Neural progenitor cell (in vitro differentiated cells): ENCODE measurements at regions not wholly inside any gene's neighbourhood (a gene's known extent, or its start where the extent isn't known, plus 50 kb on each side); places are given as distances from the start of the nearest gene placed in this dataset.

Experiments
- DNase-seq: peaks from one replicate; pipeline ENCODE4 v3.0.0-alpha.2; 2016; ENCODE audit warnings: low spot score
- H2AFZ ChIP-seq: fragments of 200-600 bp; sonication (generic); replicated peaks from 2 replicates; pipeline ENCODE4 v1.6.1; 2016; ENCODE audit warnings: antibody characterized with exemption
- H3F3A ChIP-seq: fragments of 200-600 bp; sonication (generic); 2 replicates; pipeline ENCODE4 v1.6.1; 2016; ENCODE audit warnings: antibody characterized with exemption, low read depth
- H3K27ac ChIP-seq: fragments of 200-600 bp; sonication (generic); 2 replicates; pipeline ENCODE4 v1.5.1; 2016; ENCODE audit warnings: mild to moderate bottlenecking
- H3K27me3 ChIP-seq: fragments of 200-600 bp; sonication (generic); 2 replicates; pipeline ENCODE4 v1.6.1; 2016; ENCODE audit warnings: mild to moderate bottlenecking, moderate library complexity
- H3K36me3 ChIP-seq: fragments of 200-600 bp; sonication (generic); 2 replicates; pipeline ENCODE4 v1.5.1; 2016
- H3K4me1 ChIP-seq: fragments of 200-600 bp; sonication (generic); 2 replicates; pipeline ENCODE4 v1.6.1; 2016; ENCODE audit warnings: mixed run types
- H3K4me2 ChIP-seq: fragments of 200-600 bp; sonication (generic); 2 replicates; pipeline ENCODE4 v1.6.1; 2016
- H3K4me3 ChIP-seq: fragments of 200-600 bp; sonication (generic); 2 replicates; pipeline ENCODE4 v1.5.1; 2016
- H3K79me2 ChIP-seq: fragments of 200-600 bp; sonication (generic); 2 replicates; pipeline ENCODE4 v1.6.1; 2016; ENCODE audit warnings: low read depth
- H3K9ac ChIP-seq: fragments of 200-600 bp; sonication (generic); 2 replicates; pipeline ENCODE4 v1.6.1; 2016
- H3K9me3 ChIP-seq: fragments of 200-600 bp; sonication (generic); 2 replicates; pipeline ENCODE4 v1.5.1; 2016; ENCODE audit warnings: low read depth
- H4K20me1 ChIP-seq: fragments of 200-600 bp; sonication (generic); 2 replicates; pipeline ENCODE4 v1.6.1; 2016; ENCODE audit warnings: low read depth
- H3K27ac Mint-ChIP-seq: 3 replicates; pipeline ENCODE4 v1.8.0; 2021; ENCODE audit warnings: mixed read lengths
- H3K27me3 Mint-ChIP-seq: 2 replicates; pipeline ENCODE4 v1.8.0; 2022; ENCODE audit warnings: low read depth, mild to moderate bottlenecking, inconsistent platforms, moderate library complexity, mixed read lengths; ENCODE audit not compliant: insufficient read depth
- H3K36me3 Mint-ChIP-seq: 3 replicates; pipeline ENCODE4 v1.8.0; 2021; ENCODE audit warnings: mixed read lengths
- H3K4me1 Mint-ChIP-seq: 3 replicates; pipeline ENCODE4 v1.8.0; 2021; ENCODE audit warnings: mixed read lengths
- H3K4me3 Mint-ChIP-seq: 3 replicates; pipeline ENCODE4 v1.8.0; 2021; ENCODE audit warnings: mild to moderate bottlenecking, moderate library complexity, mixed read lengths
- H3K9me3 Mint-ChIP-seq: 3 replicates; pipeline ENCODE4 v1.8.0; 2020; ENCODE audit warnings: mixed read lengths
- EZH2 ChIP-seq: fragments of 200-600 bp; sonication (generic); IDR thresholded peaks from 2 replicates; pipeline ENCODE4 v1.6.1; 2017; ENCODE audit warnings: antibody characterized with exemption, mild to moderate bottlenecking, moderate library complexity
- EZH2phosphoT487 ChIP-seq: fragments of 200-600 bp; sonication (generic); IDR thresholded peaks from 2 replicates; pipeline ENCODE4 v1.6.1; 2017; ENCODE audit warnings: antibody characterized with exemption
- TF ChIP-seq, protein P1 (sequence below): fragments of 200-600 bp; sonication (generic); IDR thresholded peaks from 2 replicates; pipeline ENCODE4 v1.5.1; 2017; ENCODE audit warnings: antibody characterized with exemption, mild to moderate bottlenecking

DNA sequence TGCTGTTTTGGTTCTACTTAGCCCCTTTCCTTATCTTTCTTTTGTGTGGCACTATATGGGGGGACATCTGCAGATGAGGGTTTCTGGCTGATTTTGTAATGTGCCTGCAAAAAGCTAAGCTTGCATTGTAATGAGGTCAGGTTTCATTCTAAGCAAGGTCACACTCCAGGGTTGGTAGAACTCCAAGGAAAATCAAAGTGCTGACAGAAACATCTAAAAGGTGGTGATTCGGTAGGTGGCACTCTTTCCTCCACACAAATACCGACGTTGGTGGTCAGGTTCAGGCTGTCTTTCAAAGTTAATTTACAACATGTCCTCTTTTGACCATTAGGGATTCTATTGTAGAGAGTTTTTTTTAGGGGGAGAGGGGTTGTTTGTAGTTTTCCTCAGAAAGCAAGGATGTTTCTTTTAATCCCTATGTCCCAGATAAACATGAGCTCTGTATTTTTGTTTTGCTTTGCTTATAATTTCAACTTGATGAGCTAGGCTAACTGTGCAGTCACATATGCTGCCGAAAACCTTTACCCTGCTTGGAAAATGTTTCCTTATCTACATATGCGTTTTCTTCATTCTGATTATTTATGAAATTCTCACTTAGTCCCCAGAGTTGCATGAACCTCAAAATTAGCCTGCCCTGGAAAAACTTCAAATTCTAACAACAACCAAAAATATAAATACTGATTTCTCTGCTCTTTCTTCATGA is 434.2 kb downstream of the PPARGC1A start:
- Mint-ChIP-seq H3K9me3 (no peaks in the 10 kb centered on the region), H3K4me3 (no peak overlapping the region), H3K36me3 (no peaks in the 10 kb centered on the region), H3K4me1 (peaks cover 19% of the 10 kb centered on the region), H3K27ac (no peak overlapping the region), H3K27me3 (peaks cover 3% of the 10 kb centered on the region)
- no peak overlapping the region for H3K4me2 ChIP-seq
- H3K4me1 ChIP-seq = peaks cover 6% of the 10 kb centered on the region
- H4K20me1 ChIP-seq = no peaks in the 10 kb centered on the region
- H3K79me2 ChIP-seq = no peaks in the 10 kb centered on the region
- H3K27ac ChIP-seq = no peak overlapping the region
- no peaks in the 10 kb centered on the region for H3K36me3 ChIP-seq
- H3K9ac ChIP-seq = no peak overlapping the region
- no peak overlapping the region for H2AFZ ChIP-seq
- H3K27me3 ChIP-seq = no peaks in the 10 kb centered on the region
- H3F3A ChIP-seq = no peaks in the 10 kb centered on the region
- H3K9me3 ChIP-seq = no peaks in the 10 kb centered on the region
- peak; percentile 60 for DNase-seq
- H3K4me3 ChIP-seq = no peak overlapping the region
- TF ChIP-seq, protein P1, sequence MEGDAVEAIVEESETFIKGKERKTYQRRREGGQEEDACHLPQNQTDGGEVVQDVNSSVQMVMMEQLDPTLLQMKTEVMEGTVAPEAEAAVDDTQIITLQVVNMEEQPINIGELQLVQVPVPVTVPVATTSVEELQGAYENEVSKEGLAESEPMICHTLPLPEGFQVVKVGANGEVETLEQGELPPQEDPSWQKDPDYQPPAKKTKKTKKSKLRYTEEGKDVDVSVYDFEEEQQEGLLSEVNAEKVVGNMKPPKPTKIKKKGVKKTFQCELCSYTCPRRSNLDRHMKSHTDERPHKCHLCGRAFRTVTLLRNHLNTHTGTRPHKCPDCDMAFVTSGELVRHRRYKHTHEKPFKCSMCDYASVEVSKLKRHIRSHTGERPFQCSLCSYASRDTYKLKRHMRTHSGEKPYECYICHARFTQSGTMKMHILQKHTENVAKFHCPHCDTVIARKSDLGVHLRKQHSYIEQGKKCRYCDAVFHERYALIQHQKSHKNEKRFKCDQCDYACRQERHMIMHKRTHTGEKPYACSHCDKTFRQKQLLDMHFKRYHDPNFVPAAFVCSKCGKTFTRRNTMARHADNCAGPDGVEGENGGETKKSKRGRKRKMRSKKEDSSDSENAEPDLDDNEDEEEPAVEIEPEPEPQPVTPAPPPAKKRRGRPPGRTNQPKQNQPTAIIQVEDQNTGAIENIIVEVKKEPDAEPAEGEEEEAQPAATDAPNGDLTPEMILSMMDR = peak; percentile 52
- TF ChIP-seq EZH2phosphoT487 (no peak), EZH2 (no peak)

DNA sequence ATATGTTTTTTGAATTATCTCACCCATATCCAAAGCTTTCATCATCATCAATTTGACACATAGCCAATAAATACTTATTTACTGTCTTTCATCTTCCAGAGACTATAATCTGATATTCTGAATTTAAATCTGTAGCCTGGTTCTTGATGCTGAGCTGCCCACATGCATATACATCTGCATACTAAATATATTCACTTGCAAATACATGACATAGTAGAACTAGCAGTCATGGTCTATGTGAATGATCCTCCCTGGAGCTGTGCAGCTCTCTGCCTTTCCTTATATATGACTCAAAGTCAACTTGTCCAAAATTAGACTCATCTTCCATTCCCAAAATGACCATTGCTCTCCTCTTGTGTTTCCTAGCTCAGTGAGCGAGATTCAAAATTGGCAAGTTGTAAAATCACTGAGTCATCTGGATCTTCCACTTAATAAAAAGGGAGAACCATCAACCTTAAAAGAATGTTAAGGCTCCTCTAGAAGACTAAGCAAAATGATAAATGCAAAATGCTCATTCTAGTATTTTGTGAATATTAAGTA is 448.2 kb downstream of the PPARGC1A start:
- TF ChIP-seq, protein P1 = no peak
- TF ChIP-seq EZH2 (no peak), EZH2phosphoT487 (no peak)
- H3K27ac Mint-ChIP-seq = no peak overlapping the region
- no peak overlapping the region for H3K4me3 ChIP-seq
- H2AFZ ChIP-seq = no peak overlapping the region
- no peak overlapping the region for H3K27ac ChIP-seq
- no peaks in the 10 kb centered on the region for H3K79me2 ChIP-seq
- H3K9ac ChIP-seq = no peak overlapping the region
- no peaks in the 10 kb centered on the region for H3K4me1 ChIP-seq
- no peaks in the 10 kb centered on the region for H3K36me3 ChIP-seq
- H3K9me3 ChIP-seq = no peaks in the 10 kb centered on the region
- H3K4me3 Mint-ChIP-seq = no peak overlapping the region
- H3K4me2 ChIP-seq = no peak overlapping the region
- H3K27me3 Mint-ChIP-seq = no peaks in the 10 kb centered on the region
- DNase-seq = no peak
- H3K36me3 Mint-ChIP-seq = no peaks in the 10 kb centered on the region
- peaks cover 3% of the 10 kb centered on the region for H3K9me3 Mint-ChIP-seq
- peaks cover 4% of the 10 kb centered on the region for H3K4me1 Mint-ChIP-seq
- no peaks in the 10 kb centered on the region for H4K20me1 ChIP-seq
- H3K27me3 ChIP-seq = no peaks in the 10 kb centered on the region
- H3F3A ChIP-seq = no peaks in the 10 kb centered on the region

DNA sequence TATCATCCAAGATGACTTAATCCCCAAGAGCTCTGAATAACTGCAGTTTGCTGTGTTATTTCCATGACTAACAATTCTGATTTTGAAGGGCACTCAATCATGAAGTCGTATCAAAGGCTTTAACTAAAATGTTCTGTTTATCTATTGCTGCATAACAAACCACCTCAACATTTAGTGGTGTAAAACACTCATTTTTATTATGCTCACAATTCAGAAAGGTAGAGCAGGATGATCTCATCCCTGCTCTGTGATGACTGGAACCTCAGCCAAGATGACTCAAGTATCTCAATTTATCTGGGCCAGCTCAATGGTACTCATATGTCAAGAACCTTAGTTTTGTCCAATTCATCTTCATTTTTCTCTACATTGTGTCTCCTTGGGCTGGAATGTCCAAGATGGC is 451.1 kb downstream of the PPARGC1A start:
- Histone ChIP-seq H4K20me1 (no peaks in the 10 kb centered on the region), H3K79me2 (no peaks in the 10 kb centered on the region), H3K9ac (no peak overlapping the region), H3K4me1 (no peaks in the 10 kb centered on the region), H3K36me3 (no peaks in the 10 kb centered on the region), H3K27me3 (no peaks in the 10 kb centered on the region), H3F3A (no peaks in the 10 kb centered on the region), H3K4me2 (no peak overlapping the region), H3K27ac (no peak overlapping the region), H2AFZ (no peak overlapping the region), H3K4me3 (no peak overlapping the region), H3K9me3 (no peaks in the 10 kb centered on the region)
- DNase-seq = no peak
- no peaks in the 10 kb centered on the region for H3K36me3 Mint-ChIP-seq
- TF ChIP-seq, protein P1 = no peak
- TF ChIP-seq EZH2 = no peak
- TF ChIP-seq EZH2phosphoT487 = no peak
- H3K27ac Mint-ChIP-seq = no peak overlapping the region
- H3K27me3 Mint-ChIP-seq = no peaks in the 10 kb centered on the region
- H3K4me3 Mint-ChIP-seq = no peak overlapping the region
- peaks cover 3% of the 10 kb centered on the region for H3K9me3 Mint-ChIP-seq
- H3K4me1 Mint-ChIP-seq = no peaks in the 10 kb centered on the region
